ENCODE measurements at regions not wholly inside any gene's neighbourhood (a gene's known extent, or its start where the extent isn't known, plus 50 kb on each side); places are given as distances from the start of the nearest gene placed in this dataset.

DNA sequence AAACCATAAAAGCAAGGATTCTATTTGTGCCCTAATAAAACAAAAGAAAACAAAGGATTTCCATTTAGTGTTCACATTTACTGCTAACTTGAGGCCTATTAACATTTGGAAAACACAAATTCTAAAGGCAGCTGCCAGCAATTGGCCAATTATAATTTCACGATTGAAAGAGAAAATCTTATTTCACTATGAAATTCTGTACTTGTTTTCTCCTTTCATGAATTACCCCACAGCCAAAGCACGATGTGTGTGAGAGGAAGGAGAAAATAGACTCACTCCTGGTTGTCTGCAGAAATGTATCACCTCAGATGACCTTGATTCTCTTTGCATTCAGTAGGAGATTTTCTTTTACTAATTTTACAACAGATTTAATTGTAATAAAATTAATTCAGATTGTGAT, 242.8 kb upstream of the GBE1 start:
- no peak for TF ChIP-seq EZH2phosphoT487 (IDR thresholded peaks at IDR 0.05; ENCODE audit: low read length)
- no peak for TF ChIP-seq CTCF (IDR thresholded peaks at IDR 0.05; ENCODE audit: low read length)

Measured in MM.1S (cell line).